Endothelial cell of umbilical vein (primary cell): ENCODE measurements at regions not wholly inside any gene's neighbourhood (a gene's known extent, or its start where the extent isn't known, plus 50 kb on each side); places are given as distances from the start of the nearest gene placed in this dataset.

Source experiments
- CTCF ChIP-seq, 2 donors: IDR thresholded peaks; 1 replicate in 1 of 2; 2 replicates in 1 of 2; pipeline ENCODE4 v1.5.1; 2011; ENCODE audit warnings: low read length in 2 of 2, mild to moderate bottlenecking in 2 of 2, moderate library complexity in 2 of 2, control low read depth in 1 of 2, inconsistent platforms in 1 of 2, low read depth in 1 of 2; ENCODE audit not compliant: insufficient read depth in 1 of 2; ENCODE audit errors: extremely low read depth in 1 of 2
- EZH2 ChIP-seq: IDR thresholded peaks from 2 replicates; pipeline ENCODE4 v1.6.1; 2012; ENCODE audit warnings: borderline replicate concordance, low read depth, mild to moderate bottlenecking, moderate library complexity, low read length, inconsistent platforms; ENCODE audit not compliant: severe bottlenecking
- GATA2 ChIP-seq: IDR thresholded peaks from 2 replicates; pipeline ENCODE4 v1.7.0; 2011; ENCODE audit warnings: low read depth, mild to moderate bottlenecking, moderate library complexity, mixed read lengths, low read length; ENCODE audit not compliant: insufficient read length, insufficient read depth
- JUN ChIP-seq: IDR thresholded peaks from 2 replicates; pipeline ENCODE4 v1.6.1; 2011; ENCODE audit warnings: borderline replicate concordance, low read depth; ENCODE audit not compliant: insufficient read length, insufficient read depth
- MAX ChIP-seq: IDR thresholded peaks from 2 replicates; pipeline ENCODE4 v1.6.1; 2011; ENCODE audit not compliant: insufficient read depth, insufficient read length
- MYC ChIP-seq: IDR thresholded peaks from one replicate; pipeline ENCODE4 v1.6.1; 2011; ENCODE audit warnings: mild to moderate bottlenecking, low read depth, low read length
- POLR2A ChIP-seq: IDR thresholded peaks from 2 replicates; pipeline ENCODE4 v1.6.1; 2012; ENCODE audit warnings: low read depth, mild to moderate bottlenecking, control low read depth, low read length
- POLR2AphosphoS5 ChIP-seq: IDR thresholded peaks from 2 replicates; pipeline ENCODE4 v1.6.1; 2012; ENCODE audit warnings: low read depth, mild to moderate bottlenecking, control low read depth, low read length, moderate library complexity; ENCODE audit not compliant: insufficient read depth

GRCh38 chr1:181409981-181410380 lies 73.3 kb upstream of the CACNA1E start:
- TF ChIP-seq POLR2A (no peak), CTCF (IDR thresholded peaks at IDR 0.05; ENCODE audit: extremely low read depth in 1 of 2, insufficient read depth in 1 of 2, low read depth in 1 of 2, low read length in 2 of 2) (no peak), MAX (no peak), GATA2 (no peak), MYC (no peak), POLR2AphosphoS5 (no peak), EZH2 (no peak), JUN (no peak)
